ENCODE measurements at regions not wholly inside any gene's neighbourhood (a gene's known extent, or its start where the extent isn't known, plus 50 kb on each side); places are given as distances from the start of the nearest gene placed in this dataset.

DNA sequence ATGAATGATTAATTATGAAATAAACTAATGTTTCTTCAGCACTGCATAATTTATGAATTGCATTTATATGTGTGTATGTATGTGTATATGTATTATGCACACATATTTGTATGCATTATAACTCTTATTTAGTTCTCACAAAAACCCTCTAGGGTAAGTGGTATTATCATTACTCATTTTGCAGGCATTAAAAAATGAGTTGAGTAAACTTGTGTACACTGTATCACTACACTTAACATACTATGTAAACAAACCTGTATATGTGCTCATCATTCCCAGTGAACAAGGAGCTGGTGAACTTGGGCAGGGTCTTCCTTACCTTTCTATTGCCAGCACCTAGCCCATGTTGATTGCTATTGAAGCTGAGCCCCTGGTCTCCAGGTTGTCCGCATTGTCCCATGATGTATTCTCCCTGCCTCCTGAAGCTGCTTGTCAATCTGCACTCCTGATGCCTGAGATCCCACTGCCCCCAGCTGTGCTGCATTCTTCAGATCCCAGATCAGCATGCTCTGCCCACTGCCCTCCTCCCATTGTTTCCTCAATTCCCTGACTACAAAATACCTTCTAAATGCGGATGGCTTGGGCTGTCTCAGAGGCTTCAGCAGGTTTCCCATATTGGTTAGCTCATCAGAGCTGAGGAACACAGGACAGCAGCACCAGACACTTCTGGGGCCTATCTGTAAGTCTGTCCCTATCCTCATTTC, 267.9 kb upstream of the SESN3 start:
- DNase-seq (ENCODE audit: low read depth, low spot score): no peak
- peaks cover 8% of the 10 kb centered on the region for H3K4me1 Mint-ChIP-seq
- H3K4me3 Mint-ChIP-seq: no peak overlapping the region
- H3K36me3 Mint-ChIP-seq (ENCODE audit: low read depth): no peaks in the 10 kb centered on the region
- H3K27ac Mint-ChIP-seq (ENCODE audit: unreplicated experiment): no peak overlapping the region
- no peaks in the 10 kb centered on the region for H3K27me3 Mint-ChIP-seq (ENCODE audit: low read depth)
- no peaks in the 10 kb centered on the region for H3K9me3 Mint-ChIP-seq
- TF ChIP-seq, protein P1, sequence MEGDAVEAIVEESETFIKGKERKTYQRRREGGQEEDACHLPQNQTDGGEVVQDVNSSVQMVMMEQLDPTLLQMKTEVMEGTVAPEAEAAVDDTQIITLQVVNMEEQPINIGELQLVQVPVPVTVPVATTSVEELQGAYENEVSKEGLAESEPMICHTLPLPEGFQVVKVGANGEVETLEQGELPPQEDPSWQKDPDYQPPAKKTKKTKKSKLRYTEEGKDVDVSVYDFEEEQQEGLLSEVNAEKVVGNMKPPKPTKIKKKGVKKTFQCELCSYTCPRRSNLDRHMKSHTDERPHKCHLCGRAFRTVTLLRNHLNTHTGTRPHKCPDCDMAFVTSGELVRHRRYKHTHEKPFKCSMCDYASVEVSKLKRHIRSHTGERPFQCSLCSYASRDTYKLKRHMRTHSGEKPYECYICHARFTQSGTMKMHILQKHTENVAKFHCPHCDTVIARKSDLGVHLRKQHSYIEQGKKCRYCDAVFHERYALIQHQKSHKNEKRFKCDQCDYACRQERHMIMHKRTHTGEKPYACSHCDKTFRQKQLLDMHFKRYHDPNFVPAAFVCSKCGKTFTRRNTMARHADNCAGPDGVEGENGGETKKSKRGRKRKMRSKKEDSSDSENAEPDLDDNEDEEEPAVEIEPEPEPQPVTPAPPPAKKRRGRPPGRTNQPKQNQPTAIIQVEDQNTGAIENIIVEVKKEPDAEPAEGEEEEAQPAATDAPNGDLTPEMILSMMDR (conservative IDR thresholded peaks at IDR 0.05): no peak

DNA sequence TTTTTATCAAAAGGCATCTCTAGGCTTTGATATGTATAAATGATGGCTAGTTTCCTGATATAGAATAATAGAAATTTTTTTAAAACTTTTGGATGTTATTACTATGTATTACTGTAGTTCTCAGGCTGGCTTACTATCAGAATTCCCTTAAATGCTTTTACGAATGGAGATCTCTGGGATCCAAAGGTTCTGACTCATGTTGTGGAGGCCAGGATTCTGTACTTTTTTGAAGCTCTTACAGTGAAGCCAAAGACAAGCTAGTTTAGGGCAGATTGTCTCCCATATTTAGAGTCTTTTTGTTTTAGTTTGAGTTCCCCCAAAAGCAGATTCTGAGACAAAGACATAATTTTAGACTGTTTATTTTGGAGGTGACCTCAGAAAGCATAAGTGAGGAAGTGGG, 265.9 kb upstream of the SESN3 start:
- TF ChIP-seq, protein P1 (conservative IDR thresholded peaks at IDR 0.05): no peak
- Mint-ChIP-seq H3K9me3 (peaks cover 4% of the 10 kb centered on the region), H3K27me3 (ENCODE audit: low read depth) (no peaks in the 10 kb centered on the region), H3K27ac (ENCODE audit: unreplicated experiment) (no peak overlapping the region), H3K4me3 (no peak overlapping the region), H3K36me3 (ENCODE audit: low read depth) (peaks cover 1% of the 10 kb centered on the region), H3K4me1 (peaks cover 8% of the 10 kb centered on the region)
- no peak for DNase-seq (ENCODE audit: low read depth, low spot score)

DNA sequence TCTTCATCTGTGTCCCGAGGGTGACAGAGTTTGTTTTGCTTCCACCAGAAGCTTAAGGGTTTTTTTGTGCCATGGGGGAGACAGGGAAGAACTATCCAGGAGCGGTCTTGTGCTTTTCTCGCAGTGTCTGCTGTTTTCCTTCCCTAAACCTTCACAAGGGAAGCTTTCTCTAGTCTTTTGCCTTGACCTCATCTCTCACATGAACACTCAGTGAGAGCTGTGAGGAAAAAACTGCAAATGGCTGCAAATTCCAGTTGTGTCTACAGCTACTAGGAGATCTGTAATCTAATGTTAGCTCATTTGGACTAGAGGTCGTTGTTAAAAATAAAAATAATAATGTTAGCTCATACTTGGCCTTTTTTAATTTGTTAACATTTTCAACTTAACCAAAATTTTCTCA, 264.7 kb upstream of the SESN3 start:
- Mint-ChIP-seq H3K27me3 (ENCODE audit: low read depth) (no peaks in the 10 kb centered on the region), H3K4me1 (peaks cover 8% of the 10 kb centered on the region), H3K36me3 (ENCODE audit: low read depth) (peaks cover 6% of the 10 kb centered on the region), H3K27ac (ENCODE audit: unreplicated experiment) (no peak overlapping the region), H3K4me3 (no peak overlapping the region), H3K9me3 (peaks cover 12% of the 10 kb centered on the region)
- no peak for DNase-seq (ENCODE audit: low read depth, low spot score)
- TF ChIP-seq, protein P1 (conservative IDR thresholded peaks at IDR 0.05): no peak

DNA sequence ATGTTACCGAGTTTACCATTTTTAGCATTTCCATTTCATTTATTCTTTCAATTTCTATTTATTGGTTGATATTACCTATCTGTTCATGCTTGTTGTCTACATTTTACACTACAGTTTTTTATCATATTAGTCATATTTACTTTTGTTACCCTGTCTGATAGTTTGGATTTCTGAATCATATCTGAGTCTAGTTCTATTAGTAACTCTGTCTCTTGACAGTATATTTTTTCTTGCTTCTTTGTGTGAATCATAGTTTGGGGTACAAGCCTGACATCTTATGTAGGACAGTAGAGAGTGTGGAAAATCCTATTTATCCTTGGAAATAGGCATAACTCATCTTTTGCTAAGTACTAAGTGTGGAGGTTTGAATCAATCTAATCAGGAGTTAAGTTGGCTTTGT, 263.9 kb upstream of the SESN3 start:
- no peaks in the 10 kb centered on the region for H3K27me3 Mint-ChIP-seq (ENCODE audit: low read depth)
- H3K4me1 Mint-ChIP-seq: peaks cover 8% of the 10 kb centered on the region
- H3K36me3 Mint-ChIP-seq (ENCODE audit: low read depth): peaks cover 6% of the 10 kb centered on the region
- DNase-seq (ENCODE audit: low read depth, low spot score): no peak
- no peak overlapping the region for H3K27ac Mint-ChIP-seq (ENCODE audit: unreplicated experiment)
- TF ChIP-seq, protein P1 (conservative IDR thresholded peaks at IDR 0.05): no peak
- peaks cover 17% of the 10 kb centered on the region for H3K9me3 Mint-ChIP-seq
- no peak overlapping the region for H3K4me3 Mint-ChIP-seq

DNA sequence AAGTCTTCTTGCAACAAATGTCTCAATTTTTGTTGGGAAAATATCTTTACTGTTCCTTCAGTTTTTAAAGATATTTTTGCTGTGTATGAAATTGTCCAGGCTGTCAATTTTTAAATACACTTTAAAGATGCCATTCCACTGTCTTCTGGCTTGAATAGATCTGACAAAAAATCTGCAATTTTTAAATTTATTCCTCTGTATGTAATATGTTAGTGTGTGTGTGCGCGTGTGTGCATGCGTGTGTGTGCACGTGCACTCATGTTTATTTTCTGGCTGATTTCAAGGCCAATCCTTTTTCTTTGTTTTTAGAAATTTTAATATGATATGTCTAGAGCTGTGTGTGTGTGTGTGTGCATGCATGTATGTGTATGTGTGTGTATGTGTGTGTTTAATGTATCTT, 263.2 kb upstream of the SESN3 start:
- no peak for DNase-seq (ENCODE audit: low read depth, low spot score)
- TF ChIP-seq, protein P1 (conservative IDR thresholded peaks at IDR 0.05): no peak
- Mint-ChIP-seq H3K27me3 (ENCODE audit: low read depth) (no peaks in the 10 kb centered on the region), H3K4me3 (no peak overlapping the region), H3K27ac (ENCODE audit: unreplicated experiment) (no peak overlapping the region), H3K9me3 (peaks cover 17% of the 10 kb centered on the region), H3K4me1 (peaks cover 4% of the 10 kb centered on the region), H3K36me3 (ENCODE audit: low read depth) (peaks cover 6% of the 10 kb centered on the region)
